ENCODE measurements at regions not wholly inside any gene's neighbourhood (a gene's known extent, or its start where the extent isn't known, plus 50 kb on each side); places are given as distances from the start of the nearest gene placed in this dataset.

GRCh38 chr4:146998157-146998556 lies 52.5 kb upstream of the TTC29 start:
- no peak for DNase-seq (ENCODE audit: low read depth)

- DNase-seq (ENCODE audit: low read depth) = no peak
Measured at GRCh38 chr4:147003956-147004809, 58.5 kb upstream of the TTC29 start.

- DNase-seq (ENCODE audit: low read depth) = no peak
Measured at GRCh38 chr4:147006229-147006628, 60.6 kb upstream of the TTC29 start.

- no peak for DNase-seq (ENCODE audit: low read depth)
Measured at GRCh38 chr4:147009875-147010274, 64.2 kb upstream of the TTC29 start.

- DNase-seq (ENCODE audit: low read depth) = no peak
Measured at GRCh38 chr4:147011411-147011810, 65.7 kb upstream of the TTC29 start.

GRCh38 chr4:147012059-147012707 lies 66.5 kb upstream of the TTC29 start:
- no peak for DNase-seq (ENCODE audit: low read depth)

- DNase-seq (ENCODE audit: low read depth) = no peak
Measured at GRCh38 chr4:147014946-147015345, 69.3 kb upstream of the TTC29 start.

- DNase-seq (ENCODE audit: low read depth) = no peak
Measured at GRCh38 chr4:147015491-147015890, 69.8 kb upstream of the TTC29 start.

GRCh38 chr4:147017081-147017480 lies 71.4 kb upstream of the TTC29 start:
- DNase-seq (ENCODE audit: low read depth) = no peak

GRCh38 chr4:147019091-147019490 lies 73.4 kb upstream of the TTC29 start:
- DNase-seq (ENCODE audit: low read depth) = peak; percentile 14

GRCh38 chr4:147020456-147020855 lies 74.8 kb upstream of the TTC29 start:
- no peak for DNase-seq (ENCODE audit: low read depth)

- no peak for DNase-seq (ENCODE audit: low read depth)
Measured at GRCh38 chr4:147025042-147025441, 79.4 kb upstream of the TTC29 start.

GRCh38 chr4:147029296-147029695 lies 83.6 kb upstream of the TTC29 start:
- DNase-seq (ENCODE audit: low read depth) = no peak

GRCh38 chr4:147034372-147034771 lies 88.7 kb upstream of the TTC29 start:
- DNase-seq (ENCODE audit: low read depth) = no peak

- DNase-seq (ENCODE audit: low read depth) = no peak
Measured at GRCh38 chr4:147037069-147037468, 91.4 kb upstream of the TTC29 start.

GRCh38 chr4:147039976-147040575 lies 94.4 kb upstream of the TTC29 start:
- DNase-seq (ENCODE audit: low read depth) = no peak

- no peak for DNase-seq (ENCODE audit: low read depth)
Measured at GRCh38 chr4:147040874-147041273, 95.2 kb upstream of the TTC29 start.

GRCh38 chr4:147041376-147041775 lies 95.7 kb upstream of the TTC29 start:
- DNase-seq (ENCODE audit: low read depth) = no peak

GRCh38 chr4:147042046-147042445 lies 96.4 kb upstream of the TTC29 start:
- no peak for DNase-seq (ENCODE audit: low read depth)

- DNase-seq (ENCODE audit: low read depth) = no peak
Measured at GRCh38 chr4:147044241-147044640, 98.6 kb upstream of the TTC29 start.

GRCh38 chr4:147049946-147050345 lies 104.3 kb upstream of the TTC29 start:
- DNase-seq (ENCODE audit: low read depth) = no peak

GRCh38 chr4:147050356-147050765 lies 104.7 kb upstream of the TTC29 start:
- no peak for DNase-seq (ENCODE audit: low read depth)

GRCh38 chr4:147052361-147052760 lies 106.7 kb upstream of the TTC29 start:
- DNase-seq (ENCODE audit: low read depth) = no peak
